Activated CD4-positive, alpha-beta T cell treated with anti-CD3 and anti-CD28 coated beads, Interleukin-2, amount 10 ng/mL, durations not matched to agents 7 days and 5 days (primary cell): ENCODE measurements at regions not wholly inside any gene's neighbourhood (a gene's known extent, or its start where the extent isn't known, plus 50 kb on each side); places are given as distances from the start of the nearest gene placed in this dataset.
"Not testable (repeated sequence)": the region's sequence is repeated elsewhere in the genome, so short reads cannot be mapped to it uniquely, and the experiment has no call there.

Experiments
- CTCF ChIA-PET: fragments of 350-600 bp; sonication (Branson Sonifier 250); formaldehyde crosslinking; loops from one replicate; lab custom pipeline; 2021; ENCODE audit warnings: antibody characterized with exemption; lab: Charles Lee
- POLR2A ChIA-PET: fragments of 350-600 bp; sonication (Branson Sonifier 250); formaldehyde crosslinking; loops from one replicate; lab custom pipeline; 2021; ENCODE audit warnings: antibody characterized with exemption; lab: Charles Lee
- DNase-seq: peaks from one replicate; pipeline ENCODE4 v3.0.0-alpha.2; 2020
- H3K27ac Mint-ChIP-seq: one replicate; pipeline ENCODE4 v1.8.0; 2021; ENCODE audit warnings: mild to moderate bottlenecking, moderate library complexity, mixed read lengths
- H3K27me3 Mint-ChIP-seq: one replicate; pipeline ENCODE4 v1.8.0; 2021; ENCODE audit warnings: mixed read lengths
- H3K36me3 Mint-ChIP-seq: one replicate; pipeline ENCODE4 v1.8.0; 2021; ENCODE audit warnings: low read depth, mixed read lengths
- H3K4me1 Mint-ChIP-seq: one replicate; pipeline ENCODE4 v1.8.0; 2021; ENCODE audit warnings: mixed read lengths
- H3K4me3 Mint-ChIP-seq: one replicate; pipeline ENCODE4 v1.8.0; 2021; ENCODE audit warnings: mild to moderate bottlenecking, moderate library complexity, mixed read lengths
- H3K9me3 Mint-ChIP-seq: one replicate; pipeline ENCODE4 v1.8.0; 2021; ENCODE audit warnings: mixed read lengths

GRCh38 chr1:100791586-100791985, 72.0 kb downstream of the VCAM1 start:
- Mint-ChIP-seq H3K27me3 (peaks cover 26% of the 10 kb centered on the region), H3K4me1 (no peaks in the 10 kb centered on the region), H3K36me3 (no peaks in the 10 kb centered on the region), H3K9me3 (no peaks in the 10 kb centered on the region), H3K27ac (no peak overlapping the region), H3K4me3 (no peak overlapping the region)
- no peak for DNase-seq
- POLR2A ChIA-PET: no interaction called here
- CTCF ChIA-PET: no interaction called here

GRCh38 chr1:100793659-100794058, 74.1 kb downstream of the VCAM1 start:
- peaks cover 30% of the 10 kb centered on the region for H3K27me3 Mint-ChIP-seq
- DNase-seq: no peak
- no peak overlapping the region for H3K4me3 Mint-ChIP-seq
- H3K36me3 Mint-ChIP-seq: no peaks in the 10 kb centered on the region
- no peaks in the 10 kb centered on the region for H3K4me1 Mint-ChIP-seq
- ChIA-PET CTCF (interaction anchor here (0.9 kb wide), 1 partner anchor 8 kb away, joined by 3 read pairs; no protein-coding TSS in a partner anchor), POLR2A (no interaction called here)
- H3K27ac Mint-ChIP-seq: no peak overlapping the region
- H3K9me3 Mint-ChIP-seq: no peaks in the 10 kb centered on the region

- no peak for DNase-seq
- CTCF ChIA-PET: no interaction called here
- POLR2A ChIA-PET: no interaction called here
- H3K27ac Mint-ChIP-seq: no peak overlapping the region
- peaks cover 33% of the 10 kb centered on the region for H3K27me3 Mint-ChIP-seq
- H3K36me3 Mint-ChIP-seq: no peaks in the 10 kb centered on the region
- H3K4me1 Mint-ChIP-seq: no peaks in the 10 kb centered on the region
- no peak overlapping the region for H3K4me3 Mint-ChIP-seq
- H3K9me3 Mint-ChIP-seq: no peaks in the 10 kb centered on the region
These were observed 75.5 kb downstream of the VCAM1 start for GRCh38 chr1:100794748-100795645.

- no peak overlapping the region for H3K4me3 Mint-ChIP-seq
- H3K9me3 Mint-ChIP-seq: peaks cover 1% of the 10 kb centered on the region
- no peak for DNase-seq
- H3K4me1 Mint-ChIP-seq: no peaks in the 10 kb centered on the region
- POLR2A ChIA-PET: no interaction called here
- no peak overlapping the region for H3K27ac Mint-ChIP-seq
- CTCF ChIA-PET: no interaction called here
- no peaks in the 10 kb centered on the region for H3K36me3 Mint-ChIP-seq
- peaks cover 33% of the 10 kb centered on the region for H3K27me3 Mint-ChIP-seq
These were observed 76.1 kb downstream of the VCAM1 start for GRCh38 chr1:100795646-100795985.

GRCh38 chr1:100796046-100796445, 76.5 kb downstream of the VCAM1 start:
- H3K27me3 Mint-ChIP-seq: peaks cover 33% of the 10 kb centered on the region
- CTCF ChIA-PET: no interaction called here
- H3K4me1 Mint-ChIP-seq: no peaks in the 10 kb centered on the region
- H3K36me3 Mint-ChIP-seq: no peaks in the 10 kb centered on the region
- no peak overlapping the region for H3K4me3 Mint-ChIP-seq
- DNase-seq: no peak
- H3K9me3 Mint-ChIP-seq: peaks cover 5% of the 10 kb centered on the region
- POLR2A ChIA-PET: no interaction called here
- no peak overlapping the region for H3K27ac Mint-ChIP-seq

GRCh38 chr1:100799548-100799947, 80.0 kb downstream of the VCAM1 start:
- no peaks in the 10 kb centered on the region for H3K4me1 Mint-ChIP-seq
- CTCF ChIA-PET: interaction anchor here (1.5 kb wide), 1 partner anchor 16 kb away, joined by 3 read pairs; no protein-coding TSS in a partner anchor
- no peak overlapping the region for H3K4me3 Mint-ChIP-seq
- DNase-seq: no peak
- no peak overlapping the region for H3K27ac Mint-ChIP-seq
- POLR2A ChIA-PET: no interaction called here
- H3K36me3 Mint-ChIP-seq: no peaks in the 10 kb centered on the region
- H3K9me3 Mint-ChIP-seq: peaks cover 5% of the 10 kb centered on the region
- H3K27me3 Mint-ChIP-seq: peaks cover 27% of the 10 kb centered on the region

GRCh38 chr1:100799954-100800612, 80.5 kb downstream of the VCAM1 start:
- H3K9me3 Mint-ChIP-seq: peaks cover 5% of the 10 kb centered on the region
- peaks cover 26% of the 10 kb centered on the region for H3K27me3 Mint-ChIP-seq
- POLR2A ChIA-PET: no interaction called here
- H3K36me3 Mint-ChIP-seq: no peaks in the 10 kb centered on the region
- CTCF ChIA-PET: no interaction called here
- H3K4me3 Mint-ChIP-seq: no peak overlapping the region
- no peak overlapping the region for H3K27ac Mint-ChIP-seq
- DNase-seq: no peak
- H3K4me1 Mint-ChIP-seq: no peaks in the 10 kb centered on the region

- CTCF ChIA-PET, POLR2A ChIA-PET, H3K36me3 Mint-ChIP-seq, H3K9me3 Mint-ChIP-seq, DNase-seq, H3K4me3 Mint-ChIP-seq, H3K27ac Mint-ChIP-seq, H3K4me1 Mint-ChIP-seq: not testable (repeated sequence)
- H3K27me3 Mint-ChIP-seq: peaks cover 27% of the 10 kb centered on the region
These were observed 81.7 kb downstream of the VCAM1 start for GRCh38 chr1:100801256-100801655.

GRCh38 chr1:100803280-100803679, 83.7 kb downstream of the VCAM1 start:
- CTCF ChIA-PET, H3K4me3 Mint-ChIP-seq, H3K9me3 Mint-ChIP-seq, DNase-seq, H3K27ac Mint-ChIP-seq, H3K4me1 Mint-ChIP-seq, POLR2A ChIA-PET, H3K36me3 Mint-ChIP-seq: not testable (repeated sequence)
- peaks cover 24% of the 10 kb centered on the region for H3K27me3 Mint-ChIP-seq

- H3K27me3 Mint-ChIP-seq: peaks cover 22% of the 10 kb centered on the region
- no peak for DNase-seq
- no peak overlapping the region for H3K4me3 Mint-ChIP-seq
- CTCF ChIA-PET: no interaction called here
- H3K36me3 Mint-ChIP-seq: no peaks in the 10 kb centered on the region
- no peaks in the 10 kb centered on the region for H3K9me3 Mint-ChIP-seq
- no peak overlapping the region for H3K27ac Mint-ChIP-seq
- H3K4me1 Mint-ChIP-seq: peaks cover 3% of the 10 kb centered on the region
- POLR2A ChIA-PET: no interaction called here
These were observed 87.1 kb downstream of the VCAM1 start for GRCh38 chr1:100806601-100807000.

GRCh38 chr1:100810360-100810759, 84.3 kb downstream of the EXTL2 start:
- H3K27ac Mint-ChIP-seq: no peak overlapping the region
- H3K4me3 Mint-ChIP-seq: no peak overlapping the region
- DNase-seq: no peak
- ChIA-PET CTCF (no interaction called here), POLR2A (no interaction called here)
- H3K9me3 Mint-ChIP-seq: no peaks in the 10 kb centered on the region
- H3K4me1 Mint-ChIP-seq: peaks cover 15% of the 10 kb centered on the region
- H3K27me3 Mint-ChIP-seq: peaks cover 40% of the 10 kb centered on the region
- H3K36me3 Mint-ChIP-seq: peaks cover 4% of the 10 kb centered on the region

- H3K4me3 Mint-ChIP-seq: no peak overlapping the region
- H3K4me1 Mint-ChIP-seq: peaks cover 18% of the 10 kb centered on the region
- peaks cover 40% of the 10 kb centered on the region for H3K27me3 Mint-ChIP-seq
- POLR2A ChIA-PET: no interaction called here
- peaks cover 4% of the 10 kb centered on the region for H3K36me3 Mint-ChIP-seq
- no peak for DNase-seq
- H3K27ac Mint-ChIP-seq: no peak overlapping the region
- no peaks in the 10 kb centered on the region for H3K9me3 Mint-ChIP-seq
- CTCF ChIA-PET: no interaction called here
These were observed 82.8 kb downstream of the EXTL2 start for GRCh38 chr1:100811808-100812207.

- H3K9me3 Mint-ChIP-seq, H3K27ac Mint-ChIP-seq, H3K36me3 Mint-ChIP-seq, DNase-seq, POLR2A ChIA-PET: not testable (repeated sequence)
- H3K4me1 Mint-ChIP-seq: peaks cover 15% of the 10 kb centered on the region
- CTCF ChIA-PET: interaction anchor here (1.2 kb wide), 1 partner anchor 11 kb away, joined by 3 read pairs; no protein-coding TSS in a partner anchor
- H3K27me3 Mint-ChIP-seq: peaks cover 44% of the 10 kb centered on the region
- H3K4me3 Mint-ChIP-seq: peak overlapping the region; percentile 10
These were observed 79.7 kb downstream of the EXTL2 start for GRCh38 chr1:100814938-100815337.
